Chondrocyte (in vitro differentiated cells): ENCODE measurements at regions not wholly inside any gene's neighbourhood (a gene's known extent, or its start where the extent isn't known, plus 50 kb on each side); places are given as distances from the start of the nearest gene placed in this dataset.
A peak's percentile ranks its signal among the peaks of the same experiment; 100 is the strongest.

Source experiments
- DNase-seq: peaks from one replicate; pipeline ENCODE4 v3.0.0; 2021; ENCODE audit warnings: mixed read lengths, low spot score
- H3K27ac Mint-ChIP-seq: one replicate; pipeline ENCODE4 v1.8.0; 2021; ENCODE audit warnings: mild to moderate bottlenecking, moderate library complexity, mixed read lengths; ENCODE audit not compliant: unreplicated experiment
- H3K27me3 Mint-ChIP-seq: 2 replicates; pipeline ENCODE4 v1.8.0; 2021; ENCODE audit warnings: low read depth, mixed read lengths
- H3K36me3 Mint-ChIP-seq: 2 replicates; pipeline ENCODE4 v1.8.0; 2021; ENCODE audit warnings: low read depth, mixed read lengths
- H3K4me1 Mint-ChIP-seq: 2 replicates; pipeline ENCODE4 v1.8.0; 2021; ENCODE audit warnings: low read depth, mild to moderate bottlenecking, mixed read lengths
- H3K4me3 Mint-ChIP-seq: one replicate; pipeline ENCODE4 v1.8.0; 2021; ENCODE audit warnings: mild to moderate bottlenecking, moderate library complexity, mixed read lengths; ENCODE audit not compliant: unreplicated experiment
- H3K9me3 Mint-ChIP-seq: 2 replicates; pipeline ENCODE4 v1.8.0; 2021; ENCODE audit warnings: low read depth, mixed read lengths
- CTCF ChIP-seq: fragments of 200-600 bp; sonication (generic); IDR thresholded peaks from 2 replicates; pipeline ENCODE4 v1.5.0; 2021; ENCODE audit warnings: antibody characterized with exemption, mild to moderate bottlenecking, moderate library complexity

GRCh38 chr2:105519516-105519915, 120.7 kb upstream of the FHL2 start:
- TF ChIP-seq CTCF, result peak; percentile 41
- no peaks in the 10 kb centered on the region for H3K36me3 Mint-ChIP-seq
- H3K27ac Mint-ChIP-seq, result no peak overlapping the region
- peaks cover 17% of the 10 kb centered on the region for H3K27me3 Mint-ChIP-seq
- H3K4me3 Mint-ChIP-seq, result no peak overlapping the region
- no peaks in the 10 kb centered on the region for H3K9me3 Mint-ChIP-seq
- DNase-seq, result no peak
- H3K4me1 Mint-ChIP-seq, result peaks cover 32% of the 10 kb centered on the region

GRCh38 chr2:105518897-105519296, 120.0 kb upstream of the FHL2 start:
- Mint-ChIP-seq H3K36me3 (no peaks in the 10 kb centered on the region), H3K27ac (no peak overlapping the region)

DNA sequence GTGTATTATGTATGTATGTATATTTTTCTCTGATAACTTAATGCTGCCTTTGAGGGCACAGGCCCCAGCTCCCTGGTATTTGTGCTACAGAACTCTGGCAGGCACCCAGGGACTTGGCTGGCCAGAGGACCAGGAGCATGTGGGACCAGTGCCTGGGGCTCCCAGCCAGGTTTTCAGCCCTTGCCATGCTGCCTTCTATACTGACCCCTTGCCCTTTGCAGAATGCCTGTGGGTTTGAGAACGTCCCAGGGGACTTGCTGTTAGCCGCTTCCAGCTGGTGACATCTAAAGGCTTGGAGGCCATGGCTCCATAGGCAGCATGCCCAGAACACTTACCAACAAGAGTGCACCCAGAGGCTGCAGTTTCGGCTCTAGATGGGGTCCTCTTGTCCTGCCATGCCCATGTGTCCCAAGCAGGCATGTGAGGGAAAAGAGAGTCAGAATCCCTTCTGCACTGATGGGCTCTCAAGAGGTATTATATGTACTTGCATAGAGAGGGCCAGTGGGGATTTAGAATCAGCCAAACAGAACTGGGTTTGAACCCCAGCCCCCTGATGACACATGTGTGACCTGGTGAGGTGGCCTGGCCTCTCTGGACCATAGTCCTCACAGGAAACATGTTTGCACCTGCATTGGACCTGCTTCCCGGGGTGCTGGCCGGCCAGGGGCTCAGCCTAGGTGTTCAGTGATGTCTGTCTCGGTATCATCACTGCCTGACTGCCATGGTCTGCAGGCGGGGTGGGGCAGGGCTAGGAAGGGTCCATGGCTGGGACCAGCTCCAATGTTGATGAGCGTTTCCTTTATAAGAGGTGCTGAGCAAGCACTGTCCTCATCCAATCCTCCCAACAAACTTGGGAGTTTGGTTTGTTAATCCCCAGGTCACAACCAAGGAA, 119.2 kb upstream of the FHL2 start:
- no peak for TF ChIP-seq CTCF
- H3K27ac Mint-ChIP-seq, result no peak overlapping the region
- DNase-seq, result no peak
- H3K27me3 Mint-ChIP-seq, result peaks cover 27% of the 10 kb centered on the region
- no peaks in the 10 kb centered on the region for H3K9me3 Mint-ChIP-seq
- peaks cover 2% of the 10 kb centered on the region for H3K36me3 Mint-ChIP-seq
- H3K4me3 Mint-ChIP-seq, result no peak overlapping the region
- H3K4me1 Mint-ChIP-seq, result peaks cover 32% of the 10 kb centered on the region

More at GRCh38 chr2:105518897-105519296, 120.0 kb upstream of the FHL2 start:
- peaks cover 22% of the 10 kb centered on the region for H3K27me3 Mint-ChIP-seq
- peaks cover 32% of the 10 kb centered on the region for H3K4me1 Mint-ChIP-seq
- no peak for TF ChIP-seq CTCF
- no peaks in the 10 kb centered on the region for H3K9me3 Mint-ChIP-seq
- no peak for DNase-seq
- no peak overlapping the region for H3K4me3 Mint-ChIP-seq

- no peak for DNase-seq
- Mint-ChIP-seq H3K9me3 (peaks cover 5% of the 10 kb centered on the region), H3K4me1 (peaks cover 36% of the 10 kb centered on the region), H3K36me3 (peaks cover 2% of the 10 kb centered on the region), H3K4me3 (no peak overlapping the region), H3K27me3 (peaks cover 33% of the 10 kb centered on the region), H3K27ac (no peak overlapping the region)
- no peak for TF ChIP-seq CTCF
These were observed 116.9 kb upstream of the FHL2 start for GRCh38 chr2:105515581-105516415.

- no peak for DNase-seq
- no peak overlapping the region for H3K4me3 Mint-ChIP-seq
- H3K36me3 Mint-ChIP-seq, result peaks cover 3% of the 10 kb centered on the region
- peaks cover 7% of the 10 kb centered on the region for H3K9me3 Mint-ChIP-seq
- no peak overlapping the region for H3K27ac Mint-ChIP-seq
- H3K27me3 Mint-ChIP-seq, result peaks cover 34% of the 10 kb centered on the region
- TF ChIP-seq CTCF, result no peak
- H3K4me1 Mint-ChIP-seq, result peaks cover 42% of the 10 kb centered on the region
These were observed 115.7 kb upstream of the FHL2 start for GRCh38 chr2:105514576-105514975.
